ENCODE measurements at regions not wholly inside any gene's neighbourhood (a gene's known extent, or its start where the extent isn't known, plus 50 kb on each side); places are given as distances from the start of the nearest gene placed in this dataset.

GRCh38 chr20:33940666-33941065 lies 53.0 kb upstream of the RALY start:
- H3K4me1 ChIP-seq (ENCODE audit: control insufficient read depth in 3 of 3, insufficient read depth in 3 of 3, low read length in 3 of 3), result no peaks in the 10 kb centered on the region
- H3K27me3 ChIP-seq (ENCODE audit: control insufficient read depth in 3 of 3, insufficient read depth in 3 of 3, low read length in 3 of 3), result no peaks in the 10 kb centered on the region
- no peak overlapping the region for H3K9ac ChIP-seq (ENCODE audit: low read depth in 1 of 3, low read length in 3 of 3)
- no peak overlapping the region for H3K27ac ChIP-seq (ENCODE audit: low read depth, low read length)
- H3K4me3 ChIP-seq (ENCODE audit: low read length in 3 of 3), result no peak overlapping the region
- no peaks in the 10 kb centered on the region for H3K36me3 ChIP-seq (ENCODE audit: control insufficient read depth in 3 of 3, insufficient read depth in 3 of 3, low read length in 3 of 3)
- no peaks in the 10 kb centered on the region for H3K9me3 ChIP-seq (ENCODE audit: control insufficient read depth in 3 of 3, low read length in 3 of 3)
